HL-60 (cell line): ENCODE measurements at regions not wholly inside any gene's neighbourhood (a gene's known extent, or its start where the extent isn't known, plus 50 kb on each side); places are given as distances from the start of the nearest gene placed in this dataset.

Source experiments
- DNase-seq, 2 experiments: peaks; one replicate each; pipeline ENCODE4 v3.0.0-alpha.2; 2010 to 2020; ENCODE audit warnings: low read depth in 1 of 2, low spot score in 1 of 2
- H3K27ac ChIP-seq: fragments of 250-450 bp; sonication (Bioruptor Pico); replicated peaks from 2 replicates; pipeline ENCODE4 v1.5.1; 2020; ENCODE audit warnings: mild to moderate bottlenecking, moderate library complexity
- H3K27me3 ChIP-seq: fragments of 250-450 bp; sonication (Bioruptor Pico); 2 replicates; pipeline ENCODE4 v1.5.1; 2021; ENCODE audit warnings: mild to moderate bottlenecking, moderate library complexity; ENCODE audit not compliant: insufficient read depth, poor library complexity, severe bottlenecking
- H3K4me3 ChIP-seq: replicated peaks from 2 replicates; pipeline ENCODE4 v1.5.1; 2011; ENCODE audit warnings: mild to moderate bottlenecking, control low read depth, low read length; ENCODE audit not compliant: insufficient read depth
- GABPA ChIP-seq: IDR thresholded peaks from 2 replicates; pipeline ENCODE4 v1.6.1; 2012; ENCODE audit warnings: low read depth
- POLR2AphosphoS5 ChIP-seq: IDR thresholded peaks from 2 replicates; pipeline ENCODE4 v1.6.1; 2012; ENCODE audit warnings: low read depth
- REST ChIP-seq: IDR thresholded peaks from 2 replicates; pipeline ENCODE4 v1.6.1; 2012; ENCODE audit warnings: low read depth; ENCODE audit not compliant: insufficient replicate concordance
- SPI1 ChIP-seq: IDR thresholded peaks from 2 replicates; pipeline ENCODE4 v1.6.1; 2012; ENCODE audit warnings: low read depth, mild to moderate bottlenecking, borderline replicate concordance
- TF ChIP-seq, protein P1 (sequence below): IDR thresholded peaks from one replicate; pipeline ENCODE4 v1.5.1; 2011; ENCODE audit warnings: low read length, control low read depth, inconsistent platforms; ENCODE audit not compliant: insufficient read depth

DNA sequence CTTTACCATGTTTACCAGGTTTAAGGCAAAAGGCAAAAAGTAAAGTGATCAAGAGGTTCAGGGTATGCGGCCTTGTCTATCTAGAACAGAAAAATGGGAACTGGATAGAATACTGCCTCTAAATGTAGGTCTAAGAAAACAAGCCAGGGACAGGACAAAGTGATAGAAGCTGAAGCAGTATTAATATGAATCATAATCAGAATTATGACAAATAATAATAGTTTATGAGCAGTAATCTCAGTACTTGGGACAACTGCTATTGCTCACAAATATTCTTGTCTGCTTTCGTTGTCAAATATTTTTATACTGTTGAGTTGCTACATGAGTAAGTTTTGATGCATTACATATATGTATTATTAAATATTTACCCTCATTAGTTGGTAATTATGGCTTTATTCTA is 356.9 kb upstream of the RBMS3 start:
- TF ChIP-seq REST (no peak), SPI1 (no peak), POLR2AphosphoS5 (no peak), GABPA (no peak)
- TF ChIP-seq, protein P1, sequence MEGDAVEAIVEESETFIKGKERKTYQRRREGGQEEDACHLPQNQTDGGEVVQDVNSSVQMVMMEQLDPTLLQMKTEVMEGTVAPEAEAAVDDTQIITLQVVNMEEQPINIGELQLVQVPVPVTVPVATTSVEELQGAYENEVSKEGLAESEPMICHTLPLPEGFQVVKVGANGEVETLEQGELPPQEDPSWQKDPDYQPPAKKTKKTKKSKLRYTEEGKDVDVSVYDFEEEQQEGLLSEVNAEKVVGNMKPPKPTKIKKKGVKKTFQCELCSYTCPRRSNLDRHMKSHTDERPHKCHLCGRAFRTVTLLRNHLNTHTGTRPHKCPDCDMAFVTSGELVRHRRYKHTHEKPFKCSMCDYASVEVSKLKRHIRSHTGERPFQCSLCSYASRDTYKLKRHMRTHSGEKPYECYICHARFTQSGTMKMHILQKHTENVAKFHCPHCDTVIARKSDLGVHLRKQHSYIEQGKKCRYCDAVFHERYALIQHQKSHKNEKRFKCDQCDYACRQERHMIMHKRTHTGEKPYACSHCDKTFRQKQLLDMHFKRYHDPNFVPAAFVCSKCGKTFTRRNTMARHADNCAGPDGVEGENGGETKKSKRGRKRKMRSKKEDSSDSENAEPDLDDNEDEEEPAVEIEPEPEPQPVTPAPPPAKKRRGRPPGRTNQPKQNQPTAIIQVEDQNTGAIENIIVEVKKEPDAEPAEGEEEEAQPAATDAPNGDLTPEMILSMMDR: no peak

DNA sequence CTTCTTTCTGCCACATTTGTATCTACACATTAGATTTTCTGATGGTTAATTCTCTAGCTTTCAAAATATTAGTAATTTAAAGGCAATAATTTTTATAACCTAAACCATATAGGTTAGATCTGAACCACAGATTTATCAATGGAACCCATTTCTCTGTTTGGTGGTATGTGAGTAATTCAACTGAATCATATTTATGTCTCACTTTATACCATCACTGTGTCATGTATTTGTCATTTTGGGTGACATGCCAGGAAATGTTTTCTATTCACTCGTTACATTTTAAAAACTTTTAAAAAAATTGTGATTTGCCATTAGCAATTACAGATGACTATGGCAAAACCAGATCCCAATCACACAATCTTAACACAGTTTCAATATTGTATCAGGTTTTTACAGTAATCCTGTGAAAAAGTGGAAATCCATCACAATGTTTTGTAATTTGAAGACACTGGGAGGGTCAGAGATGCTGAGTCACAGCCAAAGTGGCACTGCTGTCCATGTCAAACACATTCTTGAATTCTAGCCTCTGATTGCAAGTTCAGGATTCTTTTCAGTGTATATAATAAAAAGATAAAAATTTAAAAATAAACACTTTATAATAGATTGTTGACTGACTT is 356.0 kb upstream of the RBMS3 start:
- Histone ChIP-seq H3K4me3 (no peak overlapping the region), H3K27me3 (no peaks in the 10 kb centered on the region), H3K27ac (no peak overlapping the region)
- TF ChIP-seq POLR2AphosphoS5: no peak
- TF ChIP-seq, protein P1: no peak
- TF ChIP-seq SPI1: no peak
- TF ChIP-seq GABPA: no peak
- no peak for TF ChIP-seq REST
- DNase-seq: no peak

More for the DNA sequence above, 356.9 kb upstream of the RBMS3 start:
- no peak for DNase-seq
- Histone ChIP-seq H3K27ac (no peak overlapping the region), H3K4me3 (no peak overlapping the region), H3K27me3 (no peaks in the 10 kb centered on the region)

DNA sequence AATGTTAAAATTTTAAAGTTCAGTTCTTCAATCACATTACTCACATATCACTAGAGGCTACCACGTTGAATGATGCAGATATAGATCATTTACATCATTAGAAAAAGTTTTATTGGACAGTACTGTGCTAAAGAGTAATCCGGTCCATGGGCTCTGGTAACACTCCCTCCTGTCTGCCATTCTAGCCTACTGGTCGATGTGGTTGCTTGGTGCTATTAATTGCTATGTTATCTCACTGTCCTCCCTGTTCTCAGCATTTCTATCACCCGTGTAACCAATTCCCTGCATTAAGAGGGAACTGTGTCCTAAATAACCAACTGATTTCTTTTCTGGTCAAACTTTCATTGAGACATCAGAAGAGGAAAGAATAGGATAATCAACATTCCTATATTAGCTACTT is 347.5 kb upstream of the RBMS3 start:
- TF ChIP-seq POLR2AphosphoS5: no peak
- TF ChIP-seq, protein P1: no peak
- TF ChIP-seq GABPA: no peak
- TF ChIP-seq REST: no peak
- no peak for TF ChIP-seq SPI1
- H3K27ac ChIP-seq: no peak overlapping the region
- no peak overlapping the region for H3K4me3 ChIP-seq
- no peaks in the 10 kb centered on the region for H3K27me3 ChIP-seq
- DNase-seq: no peak
